22Rv1 (cell line): ENCODE measurements at regions not wholly inside any gene's neighbourhood (a gene's known extent, or its start where the extent isn't known, plus 50 kb on each side); places are given as distances from the start of the nearest gene placed in this dataset.

Experiments used
- H3K27ac ChIP-seq: fragments of 450-650 bp; 2 replicates; pipeline ENCODE4 v1.5.1; 2017
- ZFX ChIP-seq: fragments of 450-650 bp; IDR thresholded peaks from 2 replicates; pipeline ENCODE4 v1.6.1; 2017; ENCODE audit warnings: antibody characterized with exemption, borderline replicate concordance
- TF ChIP-seq, protein P1 (sequence below): fragments of 450-650 bp; IDR thresholded peaks from 2 replicates; pipeline ENCODE4 v1.5.1; 2017; ENCODE audit warnings: mild to moderate bottlenecking

DNA sequence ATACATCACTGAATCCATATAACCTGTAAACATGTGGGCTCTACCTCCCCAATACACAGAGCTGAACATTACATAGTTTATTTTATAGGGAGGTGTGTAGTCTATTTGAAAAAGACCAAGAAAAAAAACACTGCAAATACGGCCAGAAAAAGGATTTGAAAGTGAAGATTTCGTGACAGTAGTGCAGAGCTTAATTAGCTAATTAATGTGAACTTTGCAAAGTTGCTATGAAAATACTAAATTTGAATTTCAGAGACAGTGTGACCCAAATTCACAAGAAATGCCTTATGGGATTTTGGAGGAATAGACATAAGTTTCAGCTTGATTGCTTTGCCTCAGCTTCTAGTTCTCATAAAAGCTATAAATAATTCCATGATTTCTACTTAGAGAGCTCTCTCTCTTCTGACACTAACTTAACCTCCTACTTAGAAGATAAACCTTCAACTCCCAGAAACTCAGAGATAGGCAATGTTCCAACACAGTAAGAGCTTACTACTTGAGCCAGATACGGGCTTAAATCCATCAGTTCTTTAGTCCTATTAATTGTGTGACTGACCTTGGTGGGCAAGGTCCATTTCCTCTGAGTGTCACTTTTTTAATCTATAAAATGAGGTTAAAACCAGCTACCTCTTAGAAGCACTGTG is 87.3 kb upstream of the THBS1 start:
- TF ChIP-seq ZFX, result no peak
- TF ChIP-seq, protein P1, sequence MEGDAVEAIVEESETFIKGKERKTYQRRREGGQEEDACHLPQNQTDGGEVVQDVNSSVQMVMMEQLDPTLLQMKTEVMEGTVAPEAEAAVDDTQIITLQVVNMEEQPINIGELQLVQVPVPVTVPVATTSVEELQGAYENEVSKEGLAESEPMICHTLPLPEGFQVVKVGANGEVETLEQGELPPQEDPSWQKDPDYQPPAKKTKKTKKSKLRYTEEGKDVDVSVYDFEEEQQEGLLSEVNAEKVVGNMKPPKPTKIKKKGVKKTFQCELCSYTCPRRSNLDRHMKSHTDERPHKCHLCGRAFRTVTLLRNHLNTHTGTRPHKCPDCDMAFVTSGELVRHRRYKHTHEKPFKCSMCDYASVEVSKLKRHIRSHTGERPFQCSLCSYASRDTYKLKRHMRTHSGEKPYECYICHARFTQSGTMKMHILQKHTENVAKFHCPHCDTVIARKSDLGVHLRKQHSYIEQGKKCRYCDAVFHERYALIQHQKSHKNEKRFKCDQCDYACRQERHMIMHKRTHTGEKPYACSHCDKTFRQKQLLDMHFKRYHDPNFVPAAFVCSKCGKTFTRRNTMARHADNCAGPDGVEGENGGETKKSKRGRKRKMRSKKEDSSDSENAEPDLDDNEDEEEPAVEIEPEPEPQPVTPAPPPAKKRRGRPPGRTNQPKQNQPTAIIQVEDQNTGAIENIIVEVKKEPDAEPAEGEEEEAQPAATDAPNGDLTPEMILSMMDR, result no peak
- H3K27ac ChIP-seq, result no peak overlapping the region

DNA sequence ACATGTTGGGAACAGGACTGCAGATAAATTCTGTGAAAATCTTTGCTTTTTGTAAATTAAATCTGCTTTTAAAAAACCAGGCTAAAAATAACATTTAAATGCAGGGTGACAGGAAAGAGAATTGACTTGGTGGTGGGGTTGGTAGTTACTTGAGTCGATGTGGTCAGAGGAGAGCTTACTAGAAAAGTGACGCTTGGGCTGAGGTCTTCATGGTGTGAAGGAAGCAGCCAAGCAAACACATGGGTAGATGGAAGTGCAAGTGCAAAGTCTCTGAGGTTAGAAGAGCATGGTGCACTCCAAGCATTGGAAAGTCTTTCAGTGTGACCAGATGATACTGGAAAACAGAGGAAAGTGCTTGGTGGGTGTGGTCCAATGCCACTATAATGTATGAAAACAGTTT is 86.4 kb upstream of the THBS1 start:
- TF ChIP-seq, protein P1, result no peak
- no peak for TF ChIP-seq ZFX
- H3K27ac ChIP-seq, result no peak overlapping the region

GRCh38 chr15:39495871-39496840 is 84.7 kb upstream of the THBS1 start:
- no peak overlapping the region for H3K27ac ChIP-seq
- no peak for TF ChIP-seq ZFX

DNA sequence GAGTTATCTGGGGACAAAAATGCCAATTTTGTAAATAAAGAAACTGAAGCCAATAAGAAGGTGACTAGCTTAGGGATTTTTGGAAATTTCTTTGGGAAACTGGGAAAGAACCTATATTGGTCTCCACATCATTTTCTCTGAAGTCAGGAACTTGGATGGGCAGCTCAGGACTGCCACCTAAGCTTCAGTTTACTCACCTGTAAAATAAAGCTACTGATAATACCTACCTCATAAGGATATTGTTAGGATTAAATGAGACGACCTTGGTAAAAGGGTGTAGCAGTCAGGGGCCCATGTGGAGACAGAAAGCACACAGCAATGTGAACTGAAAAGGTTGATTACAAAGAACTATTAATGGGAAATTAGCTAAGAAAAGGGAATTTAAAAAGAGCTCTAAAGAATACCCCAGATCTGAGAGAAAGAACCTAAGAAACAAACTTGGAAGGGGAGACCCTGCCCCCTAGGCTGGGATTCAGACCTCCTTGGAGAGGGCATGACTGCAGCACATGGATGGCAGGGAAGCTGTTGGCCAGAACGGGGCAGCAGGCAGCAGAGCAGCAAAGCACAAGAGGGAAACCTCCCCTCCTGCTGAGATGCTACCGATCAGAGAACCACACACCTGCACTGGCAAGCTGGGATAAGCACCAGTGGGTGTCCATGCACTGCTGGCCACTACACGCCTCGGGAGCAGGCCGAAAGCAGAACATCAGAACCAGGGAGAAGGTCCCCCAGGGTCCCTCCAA is 83.7 kb upstream of the THBS1 start:
- H3K27ac ChIP-seq, result no peak overlapping the region
- TF ChIP-seq, protein P1, result no peak; the same call in 1 of the 2 replicates
- TF ChIP-seq ZFX, result no peak

- no peak overlapping the region for H3K27ac ChIP-seq
- no peak for TF ChIP-seq ZFX
- TF ChIP-seq, protein P1, result no peak
Measured at GRCh38 chr15:39497759-39498565, 82.9 kb upstream of the THBS1 start.

GRCh38 chr15:39498629-39499028 is 82.2 kb upstream of the THBS1 start:
- no peak overlapping the region for H3K27ac ChIP-seq
- TF ChIP-seq, protein P1, result no peak
- no peak for TF ChIP-seq ZFX

DNA sequence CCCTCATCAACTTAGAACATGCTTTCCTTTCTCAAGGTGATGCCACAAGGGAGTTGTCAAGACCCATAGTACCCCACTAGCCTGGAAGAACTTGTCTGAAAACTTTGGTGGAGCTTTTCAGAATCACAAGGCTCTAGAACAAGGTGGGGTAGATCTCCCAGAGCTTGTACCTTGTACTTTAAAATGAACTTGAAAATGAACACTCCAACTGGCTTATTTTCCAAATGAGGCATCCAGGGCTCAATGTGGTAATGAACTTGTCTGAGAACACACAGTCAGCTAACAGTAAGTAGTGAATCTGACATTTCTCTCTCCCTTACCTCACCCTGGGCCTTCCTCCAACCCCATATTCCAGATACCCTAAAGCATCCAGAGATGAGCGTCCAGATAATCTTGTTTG is 81.8 kb upstream of the THBS1 start:
- TF ChIP-seq, protein P1, result no peak
- no peak for TF ChIP-seq ZFX
- no peak overlapping the region for H3K27ac ChIP-seq
